Esophagus muscularis mucosa (tissue), 3 donors: ENCODE measurements at regions not wholly inside any gene's neighbourhood (a gene's known extent, or its start where the extent isn't known, plus 50 kb on each side); places are given as distances from the start of the nearest gene placed in this dataset.

ENCODE experiments used
- CTCF ChIP-seq, 3 experiments: fragments of 200-600 bp in 2 of 3; fragments of 450-650 bp in 1 of 3; sonication (generic) in 2 of 3; IDR thresholded peaks; one replicate each; pipeline ENCODE4 v1.5.1; 2017 to 2019; ENCODE audit warnings: antibody characterized with exemption in 3 of 3, mild to moderate bottlenecking in 2 of 3, moderate library complexity in 1 of 3
- POLR2A ChIP-seq: fragments of 450-650 bp; IDR thresholded peaks from one replicate; pipeline ENCODE4 v1.6.1; 2017; ENCODE audit warnings: antibody characterized with exemption, moderate library complexity, mild to moderate bottlenecking, low read depth
- POLR2AphosphoS5 ChIP-seq, 2 donors: sonication (generic); formaldehyde crosslinking; IDR thresholded peaks; one replicate each; pipeline ENCODE4 v1.6.1; 2017; ENCODE audit warnings: antibody characterized with exemption in 2 of 2

DNA sequence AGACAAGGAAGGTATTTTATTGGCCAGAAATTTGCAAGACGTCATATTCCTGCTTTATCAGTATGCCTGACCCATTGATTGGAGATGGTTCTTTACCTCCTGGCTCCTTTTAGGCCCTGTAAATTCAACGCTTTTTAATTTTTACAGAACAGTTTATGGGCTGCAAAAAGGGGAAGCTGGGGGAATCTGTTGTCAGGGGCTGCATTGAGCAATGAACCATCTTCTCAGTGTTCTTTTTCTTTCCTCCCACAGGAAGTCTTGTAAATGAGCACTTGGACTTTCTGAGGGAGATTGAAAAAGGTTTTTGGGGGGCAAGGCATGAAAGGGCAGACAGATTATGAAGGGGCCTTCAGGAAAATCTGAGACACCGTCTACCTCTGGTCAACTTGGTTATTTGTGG, 503.6 kb upstream of the TNP1 start:
- TF ChIP-seq POLR2A (no peak), CTCF (IDR thresholded peaks at IDR 0.05) (no peak), POLR2AphosphoS5 (IDR thresholded peaks at IDR 0.05) (no peak)
